K562 (cell line): ENCODE measurements at regions not wholly inside any gene's neighbourhood (a gene's known extent, or its start where the extent isn't known, plus 50 kb on each side); places are given as distances from the start of the nearest gene placed in this dataset.

Experiments
- ARNT ChIP-seq, 2 experiments: fragments of 450-650 bp; IDR thresholded peaks; 2 replicates each; pipeline ENCODE4 v1.6.1; 2016; ENCODE audit warnings: mild to moderate bottlenecking in 1 of 2
- DIDO1 ChIP-seq: fragments of 450-650 bp; IDR thresholded peaks from 2 replicates; pipeline ENCODE4 v1.6.1; 2016; ENCODE audit warnings: low read depth, missing biosample characterization, missing genetic modification characterization
- EHMT2 ChIP-seq: fragments of 450-650 bp; IDR thresholded peaks from 2 replicates; pipeline ENCODE4 v1.6.1; 2018; ENCODE audit warnings: antibody characterized with exemption
- ESRRB ChIP-seq: fragments of 250-450 bp; sonication (Bioruptor Pico); IDR thresholded peaks from 2 replicates; pipeline ENCODE4 v1.5.0; 2020; ENCODE audit warnings: mild to moderate bottlenecking, moderate library complexity, borderline replicate concordance
- L3MBTL2 ChIP-seq: fragments of 450-650 bp; IDR thresholded peaks from 2 replicates; pipeline ENCODE4 v1.6.1; 2016; ENCODE audit warnings: mild to moderate bottlenecking, moderate library complexity
- MBD2 ChIP-seq: sonication (generic); IDR thresholded peaks from 2 replicates; pipeline ENCODE4 v1.6.1; 2016; ENCODE audit warnings: low read depth, borderline replicate concordance
- MCM7 ChIP-seq, 2 experiments: fragments of 450-650 bp; IDR thresholded peaks; 2 replicates each; pipeline ENCODE4 v1.6.1; 2016 to 2018
- MECOM ChIP-seq: fragments of 250-450 bp; sonication (Bioruptor Pico); IDR thresholded peaks from 2 replicates; pipeline ENCODE4 v1.8.0; 2022; ENCODE audit warnings: inconsistent platforms
- MLX ChIP-seq, 2 experiments: fragments of 450-650 bp in 1 of 2; sonication (generic) in 1 of 2; formaldehyde crosslinking; conservative IDR thresholded peaks; 2 replicates each; pipeline versions ENCODE4 v1.4.0 to v1.8.1; 2020 to 2022; ENCODE audit warnings: mild to moderate bottlenecking in 1 of 2, missing genetic modification reagents in 1 of 2
- NBN ChIP-seq: fragments of 450-650 bp; IDR thresholded peaks from 2 replicates; pipeline ENCODE4 v1.6.1; 2016; ENCODE audit warnings: low read depth, mild to moderate bottlenecking
- NFIC ChIP-seq: fragments of 450-650 bp; IDR thresholded peaks from 2 replicates; pipeline ENCODE4 v1.6.1; 2017; ENCODE audit warnings: mild to moderate bottlenecking, inconsistent platforms
- REST ChIP-seq, 2 experiments: fragments of 450-650 bp; formaldehyde crosslinking in 1 of 2; IDR thresholded peaks; 2 replicates each; pipeline versions ENCODE4 v1.4.0 to v1.6.1; 2014 to 2020; ENCODE audit warnings: mild to moderate bottlenecking in 2 of 2, borderline replicate concordance in 1 of 2, low read depth in 1 of 2
- ZNF212 ChIP-seq: fragments of 450-650 bp; formaldehyde crosslinking; IDR thresholded peaks from 2 replicates; pipeline ENCODE4 v1.4.0; 2020; ENCODE audit warnings: mild to moderate bottlenecking
- ZNF239 ChIP-seq: fragments of 250-450 bp; sonication (Bioruptor Pico); IDR thresholded peaks from 2 replicates; pipeline ENCODE4 v1.4.0; 2020; ENCODE audit warnings: mild to moderate bottlenecking
- ZNF280B ChIP-seq: fragments of 250-450 bp; sonication (Bioruptor Pico); IDR thresholded peaks from 2 replicates; pipeline ENCODE4 v1.5.1; 2021; ENCODE audit warnings: mild to moderate bottlenecking
- ZNF740 ChIP-seq, 3 experiments: fragments of 200-800 bp in 1 of 3; sonication (Bioruptor generic) in 1 of 3; sonication (generic) in 1 of 3; formaldehyde crosslinking in 1 of 3; IDR thresholded peaks; 2 replicates each; pipeline versions ENCODE4 v1.6.1 to v1.8.0; 2016 to 2022; ENCODE audit warnings: mild to moderate bottlenecking in 2 of 3, missing compliant biosample characterization in 2 of 3, missing genetic modification characterization in 2 of 3, missing genetic modification reagents in 1 of 3

DNA sequence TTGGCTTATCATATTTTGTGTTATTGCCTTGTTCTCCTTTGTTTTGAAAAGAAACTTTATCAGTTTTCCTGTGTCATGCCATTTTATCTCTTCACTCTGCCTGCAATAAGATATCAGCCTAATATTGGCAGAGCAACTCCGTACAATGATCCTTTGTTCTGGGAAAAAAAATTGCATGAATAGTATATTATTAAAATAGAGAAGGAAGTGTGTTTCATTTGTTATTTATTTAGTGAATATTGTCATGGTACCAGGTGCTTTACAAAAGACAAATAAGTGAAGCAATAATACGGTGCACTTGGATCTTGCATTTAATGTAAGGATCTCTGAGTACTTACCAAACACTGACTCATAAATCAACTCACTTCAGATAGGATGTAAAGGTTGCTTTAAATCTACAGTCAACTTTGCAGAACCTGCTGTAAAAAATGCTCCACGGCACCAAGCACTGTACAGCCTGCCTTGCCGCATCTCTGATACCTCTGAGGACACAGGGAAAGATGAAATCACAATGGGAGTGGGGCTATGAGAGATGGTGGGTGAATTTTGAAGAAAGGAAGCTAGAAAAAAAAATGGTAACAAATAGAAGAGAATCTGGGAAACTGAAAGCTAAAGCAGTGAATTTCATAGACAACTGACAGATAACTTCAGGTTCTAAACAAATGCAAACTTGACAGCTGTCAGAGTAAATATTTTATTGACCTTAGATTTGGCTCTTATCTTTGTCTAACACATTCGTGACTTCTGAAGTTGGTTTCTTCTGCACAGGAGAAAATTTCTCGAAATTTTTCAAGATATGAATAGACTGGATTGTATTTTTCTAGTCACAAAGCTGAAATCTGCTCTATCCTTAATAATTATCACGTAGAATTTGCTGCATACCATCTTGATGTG is 232.1 kb downstream of the ENC1 start (continued):
- TF ChIP-seq ZNF280B (CRISPR knock-in tag) (no peak), EHMT2 (no peak), ZNF212 (CRISPR knock-in tag) (no peak), ZNF740 (CRISPR knock-in tag; IDR thresholded peaks at IDR 0.05) (no peak), ZNF740 (tag; IDR thresholded peaks at IDR 0.05) (no peak), MCM7 (IDR thresholded peaks at IDR 0.05) (no peak), MBD2 (no peak), MECOM (CRISPR knock-in tag) (no peak), REST (IDR thresholded peaks at IDR 0.05; ENCODE audit: borderline replicate concordance) (no peak), REST (CRISPR knock-in tag; IDR thresholded peaks at IDR 0.05; ENCODE audit: low read depth) (no peak), NFIC (no peak), MLX (CRISPR knock-in tag; conservative IDR thresholded peaks at IDR 0.05) (no peak), L3MBTL2 (no peak), ESRRB (CRISPR knock-in tag) (no peak), DIDO1 (tag) (no peak), ZNF239 (no peak), NBN (no peak), ARNT (IDR thresholded peaks at IDR 0.05) (no peak)
